HG03520 (cell line): ENCODE measurements at regions not wholly inside any gene's neighbourhood (a gene's known extent, or its start where the extent isn't known, plus 50 kb on each side); places are given as distances from the start of the nearest gene placed in this dataset.
"Not testable (repeated sequence)": the region's sequence is repeated elsewhere in the genome, so short reads cannot be mapped to it uniquely, and the experiment has no call there.

Source experiments
- ATAC-seq: cut with Tn5 transposase; IDR thresholded peaks from one replicate; pipeline ENCODE4 v1.9.1; 2021; ENCODE audit warnings: mild to moderate bottlenecking, moderate library complexity; ENCODE audit not compliant: unreplicated experiment

GRCh38 chr3:164018500-164018899 lies 1059.8 kb downstream of the SI start:
- no peak for ATAC-seq

GRCh38 chr3:164007765-164008164 lies 1070.5 kb downstream of the SI start:
- ATAC-seq: no peak

GRCh38 chr3:164004205-164004604 lies 1074.1 kb downstream of the SI start:
- no peak for ATAC-seq

GRCh38 chr3:164003016-164003415 lies 1075.3 kb downstream of the SI start:
- ATAC-seq: not testable (repeated sequence)

GRCh38 chr3:163983940-163984339 lies 1094.4 kb downstream of the SI start:
- no peak for ATAC-seq

GRCh38 chr3:163971861-163972260 lies 1106.4 kb downstream of the SI start:
- ATAC-seq: no peak

- no peak for ATAC-seq
These were observed 1121.2 kb downstream of the SI start for GRCh38 chr3:163957072-163957471.

- ATAC-seq: no peak
These were observed 1124.8 kb downstream of the SI start for GRCh38 chr3:163953526-163953925.

- ATAC-seq: no peak
These were observed 1125.8 kb downstream of the SI start for GRCh38 chr3:163952499-163952898.

- no peak for ATAC-seq
These were observed 1126.8 kb downstream of the SI start for GRCh38 chr3:163951397-163951987.

- ATAC-seq: no peak
These were observed 1131.5 kb downstream of the SI start for GRCh38 chr3:163946785-163947184.

GRCh38 chr3:163943664-163944063 lies 1134.6 kb downstream of the SI start:
- ATAC-seq: no peak

- no peak for ATAC-seq
These were observed 1138.4 kb downstream of the SI start for GRCh38 chr3:163939926-163940325.

GRCh38 chr3:163936543-163936942 lies 1141.8 kb downstream of the SI start:
- ATAC-seq: no peak

GRCh38 chr3:163935411-163935810 lies 1142.9 kb downstream of the SI start:
- no peak for ATAC-seq

- no peak for ATAC-seq
These were observed 1149.1 kb downstream of the SI start for GRCh38 chr3:163929069-163929652.

GRCh38 chr3:163927521-163927920 lies 1150.8 kb downstream of the SI start:
- ATAC-seq: no peak

- no peak for ATAC-seq
These were observed 1153.7 kb downstream of the SI start for GRCh38 chr3:163924600-163924999.

GRCh38 chr3:163919154-163919553 lies 1159.1 kb downstream of the SI start:
- ATAC-seq: no peak

- no peak for ATAC-seq
These were observed 1161.4 kb downstream of the SI start for GRCh38 chr3:163916596-163917560.

- ATAC-seq: no peak
These were observed 1163.0 kb downstream of the SI start for GRCh38 chr3:163915280-163915679.

GRCh38 chr3:163914567-163914966 lies 1163.7 kb downstream of the SI start:
- ATAC-seq: no peak
